ENCODE measurements at regions not wholly inside any gene's neighbourhood (a gene's known extent, or its start where the extent isn't known, plus 50 kb on each side); places are given as distances from the start of the nearest gene placed in this dataset.
A peak's percentile ranks its signal among the peaks of the same experiment; 100 is the strongest.
"Not testable (repeated sequence)": the region's sequence is repeated elsewhere in the genome, so short reads cannot be mapped to it uniquely, and the experiment has no call there.

- H3K18ac ChIP-seq (ENCODE audit: extremely low read depth, low read length); H4K8ac ChIP-seq (ENCODE audit: extremely low read depth, insufficient read depth, low read length); H4K5ac ChIP-seq (ENCODE audit: insufficient read length, low read depth, low read length); H3K9me3 ChIP-seq (ENCODE audit: insufficient read depth in 2 of 2, low read depth in 1 of 2, low read length in 1 of 2); DNase-seq (ENCODE audit: low read depth in 1 of 2, low spot score in 2 of 2); H2BK120ac ChIP-seq (replicated peaks; ENCODE audit: low read depth, low read length); H2BK5ac ChIP-seq (ENCODE audit: low read depth, low read length); H2BK20ac ChIP-seq (ENCODE audit: low read length); H3K9ac ChIP-seq (replicated peaks in 1 of 4; ENCODE audit: extremely low read depth in 1 of 4, low read depth in 3 of 4, low read length in 3 of 4); H4K91ac ChIP-seq (replicated peaks; ENCODE audit: insufficient read length, low read length); H4K20me1 ChIP-seq (replicated peaks in 1 of 2; ENCODE audit: control insufficient read depth in 1 of 2, insufficient read depth in 2 of 2, low read length in 2 of 2); POLR2A ChIA-PET (ENCODE audit: partially characterized antibody); H3K56ac ChIP-seq (replicated peaks; ENCODE audit: insufficient read length, low read depth, low read length); H2BK15ac ChIP-seq (ENCODE audit: low read length); H3K23me2 ChIP-seq (ENCODE audit: low read depth, low read length); H3K27ac ChIP-seq (ENCODE audit: low read depth, low read length); H3K14ac ChIP-seq (ENCODE audit: insufficient read length); H2BK12ac ChIP-seq (ENCODE audit: low read depth, low read length); CTCF ChIA-PET (ENCODE audit: partially characterized antibody); H3K79me2 ChIP-seq (ENCODE audit: control insufficient read depth in 1 of 2, insufficient read depth in 2 of 2, low read length in 2 of 2); H2AK5ac ChIP-seq (ENCODE audit: low read depth, low read length); H3K4ac ChIP-seq (replicated peaks; ENCODE audit: insufficient read length, low read depth, low read length); H3K4me3 ChIP-seq (ENCODE audit: extremely low read depth in 1 of 4, insufficient read depth in 2 of 4, low read depth in 3 of 4, low read length in 4 of 4); H3K4me2 ChIP-seq (ENCODE audit: insufficient read depth in 1 of 2, low read depth in 2 of 2, low read length in 2 of 2); H3K23ac ChIP-seq (ENCODE audit: insufficient read length); FAIRE-seq; H3K27me3 ChIP-seq (replicated peaks in 1 of 4; ENCODE audit: control insufficient read depth in 3 of 4, extremely low read depth in 1 of 4, insufficient read depth in 3 of 4, low read length in 3 of 4); H2AFZ ChIP-seq (ENCODE audit: low read length); H3K4me1 ChIP-seq (replicated peaks in 1 of 4; ENCODE audit: control insufficient read depth in 3 of 4, insufficient read depth in 4 of 4, low read length in 3 of 4); H3K79me1 ChIP-seq (ENCODE audit: low read depth, low read length); H3K36me3 ChIP-seq (ENCODE audit: control insufficient read depth in 2 of 4, insufficient read depth in 4 of 4, low read length in 3 of 4): not testable (repeated sequence)
- 94% methylated on average over 2 of the region's 2 CpGs; no CpG with 5 or more reads in 1 of the 2 experiments for WGBS, 2 experiments (ENCODE audit: extremely low coverage in 1 of 2, insufficient coverage in 1 of 2, insufficient read length in 1 of 2, insufficient replicate concordance in 2 of 2, low coverage in 1 of 2, low lambda C conversion rate in 2 of 2, missing lambda C conversion rate in 1 of 2)
Observed at GRCh38 chr4:118530107-118530506, 155.1 kb upstream of the METTL14 start.

- H3K4ac ChIP-seq (replicated peaks; ENCODE audit: insufficient read length, low read depth, low read length); H3K4me3 ChIP-seq (ENCODE audit: extremely low read depth in 1 of 4, insufficient read depth in 2 of 4, low read depth in 3 of 4, low read length in 4 of 4); H4K5ac ChIP-seq (ENCODE audit: insufficient read length, low read depth, low read length); H3K4me1 ChIP-seq (replicated peaks in 1 of 4; ENCODE audit: control insufficient read depth in 3 of 4, insufficient read depth in 4 of 4, low read length in 3 of 4); H2BK12ac ChIP-seq (ENCODE audit: low read depth, low read length); CTCF ChIA-PET (ENCODE audit: partially characterized antibody); POLR2A ChIA-PET (ENCODE audit: partially characterized antibody); H3K4me2 ChIP-seq (ENCODE audit: insufficient read depth in 1 of 2, low read depth in 2 of 2, low read length in 2 of 2); H2BK5ac ChIP-seq (ENCODE audit: low read depth, low read length); H2BK120ac ChIP-seq (replicated peaks; ENCODE audit: low read depth, low read length); H2AFZ ChIP-seq (ENCODE audit: low read length); H2BK15ac ChIP-seq (ENCODE audit: low read length); H3K9ac ChIP-seq (replicated peaks in 1 of 4; ENCODE audit: extremely low read depth in 1 of 4, low read depth in 3 of 4, low read length in 3 of 4); H3K27ac ChIP-seq (ENCODE audit: low read depth, low read length); H3K79me1 ChIP-seq (ENCODE audit: low read depth, low read length); H2BK20ac ChIP-seq (ENCODE audit: low read length); H3K14ac ChIP-seq (ENCODE audit: insufficient read length); H3K23me2 ChIP-seq (ENCODE audit: low read depth, low read length); DNase-seq (ENCODE audit: low read depth in 1 of 2, low spot score in 2 of 2); H4K8ac ChIP-seq (ENCODE audit: extremely low read depth, insufficient read depth, low read length); H3K23ac ChIP-seq (ENCODE audit: insufficient read length); H3K18ac ChIP-seq (ENCODE audit: extremely low read depth, low read length); H2AK5ac ChIP-seq (ENCODE audit: low read depth, low read length); H4K91ac ChIP-seq (replicated peaks; ENCODE audit: insufficient read length, low read length); H3K27me3 ChIP-seq (replicated peaks in 1 of 4; ENCODE audit: control insufficient read depth in 3 of 4, extremely low read depth in 1 of 4, insufficient read depth in 3 of 4, low read length in 3 of 4); H3K36me3 ChIP-seq (ENCODE audit: control insufficient read depth in 2 of 4, insufficient read depth in 4 of 4, low read length in 3 of 4); H4K20me1 ChIP-seq (replicated peaks in 1 of 2; ENCODE audit: control insufficient read depth in 1 of 2, insufficient read depth in 2 of 2, low read length in 2 of 2); H3K9me3 ChIP-seq (ENCODE audit: insufficient read depth in 2 of 2, low read depth in 1 of 2, low read length in 1 of 2); H3K79me2 ChIP-seq (ENCODE audit: control insufficient read depth in 1 of 2, insufficient read depth in 2 of 2, low read length in 2 of 2); H3K56ac ChIP-seq (replicated peaks; ENCODE audit: insufficient read length, low read depth, low read length): not testable (repeated sequence)
- peak; percentile 71 for FAIRE-seq
Observed at GRCh38 chr4:118531947-118532346, 153.2 kb upstream of the METTL14 start.
